H9 (cell line): ENCODE measurements at regions not wholly inside any gene's neighbourhood (a gene's known extent, or its start where the extent isn't known, plus 50 kb on each side); places are given as distances from the start of the nearest gene placed in this dataset.

Experiments
- DNase-seq: peaks from one replicate; pipeline ENCODE4 v3.0.0-alpha.2; 2017
- H2AFZ ChIP-seq: one replicate; pipeline ENCODE4 v1.6.1; 2013; ENCODE audit warnings: mild to moderate bottlenecking, low read length, control low read depth, moderate library complexity
- H2AK5ac ChIP-seq: 2 replicates; pipeline ENCODE4 v1.6.1; 2013; ENCODE audit warnings: low read length, control low read depth, mixed read lengths; ENCODE audit not compliant: insufficient read length
- H2BK120ac ChIP-seq: one replicate; pipeline ENCODE4 v1.6.1; 2013; ENCODE audit warnings: low read depth, mild to moderate bottlenecking, low read length, control low read depth, inconsistent platforms; ENCODE audit not compliant: poor library complexity, severe bottlenecking
- H2BK12ac ChIP-seq: 2 replicates; pipeline ENCODE4 v1.6.1; 2013; ENCODE audit warnings: low read length, control low read depth, mixed read lengths, low read depth; ENCODE audit not compliant: insufficient read length
- H2BK15ac ChIP-seq: 2 replicates; pipeline ENCODE4 v1.6.1; 2013; ENCODE audit warnings: low read depth, low read length, control low read depth
- H2BK20ac ChIP-seq: one replicate; pipeline ENCODE4 v1.6.1; 2013; ENCODE audit warnings: low read depth, mild to moderate bottlenecking, low read length, control low read depth, inconsistent platforms; ENCODE audit not compliant: poor library complexity, severe bottlenecking
- H2BK5ac ChIP-seq: 2 replicates; pipeline ENCODE4 v1.6.1; 2013; ENCODE audit warnings: low read length, control low read depth, mixed read lengths; ENCODE audit not compliant: insufficient read length
- H3K14ac ChIP-seq: 2 replicates; pipeline ENCODE4 v1.6.1; 2013; ENCODE audit warnings: low read length, control low read depth; ENCODE audit not compliant: insufficient read depth
- H3K18ac ChIP-seq: 2 replicates; pipeline ENCODE4 v1.6.1; 2013; ENCODE audit warnings: low read depth, mild to moderate bottlenecking, mixed read lengths, low read length, control low read depth; ENCODE audit not compliant: insufficient read length
- H3K23ac ChIP-seq: 2 replicates; pipeline ENCODE4 v1.6.1; 2013; ENCODE audit warnings: low read length, control low read depth, mixed read lengths, low read depth; ENCODE audit not compliant: insufficient read length
- H3K23me2 ChIP-seq: 2 replicates; pipeline ENCODE4 v1.6.1; 2013; ENCODE audit warnings: low read depth, mild to moderate bottlenecking, mixed read lengths, low read length, control low read depth; ENCODE audit not compliant: insufficient read length, poor library complexity, severe bottlenecking
- H3K27ac ChIP-seq: 2 replicates; pipeline ENCODE4 v1.5.1; 2013; ENCODE audit warnings: low read length, control low read depth, mixed read lengths, low read depth; ENCODE audit not compliant: insufficient read length
- H3K27me3 ChIP-seq: 2 replicates; pipeline ENCODE4 v1.6.1; 2013; ENCODE audit warnings: low read length, control low read depth, inconsistent platforms; ENCODE audit not compliant: insufficient read depth
- H3K4ac ChIP-seq: 2 replicates; pipeline ENCODE4 v1.6.1; 2013; ENCODE audit warnings: low read depth, mild to moderate bottlenecking, control low read depth, inconsistent platforms, low read length, moderate library complexity
- H3K4me1 ChIP-seq: 2 replicates; pipeline ENCODE4 v1.6.1; 2013; ENCODE audit warnings: low read length, control low read depth, inconsistent platforms; ENCODE audit not compliant: insufficient read depth
- H3K4me2 ChIP-seq: 2 replicates; pipeline ENCODE4 v1.6.1; 2013; ENCODE audit warnings: low read length, control low read depth, mixed read lengths; ENCODE audit not compliant: insufficient read length, insufficient read depth
- H3K56ac ChIP-seq: 2 replicates; pipeline ENCODE4 v1.6.1; 2013; ENCODE audit warnings: low read depth, mild to moderate bottlenecking, mixed read lengths, low read length, control low read depth; ENCODE audit not compliant: insufficient read length
- H3K79me1 ChIP-seq: 2 replicates; pipeline ENCODE4 v1.6.1; 2013; ENCODE audit warnings: low read depth, mild to moderate bottlenecking, moderate library complexity, low read length, control low read depth, inconsistent platforms; ENCODE audit not compliant: insufficient read depth, poor library complexity, severe bottlenecking
- H3K79me2 ChIP-seq: 2 replicates; pipeline ENCODE4 v1.6.1; 2013; ENCODE audit warnings: low read length, control low read depth, inconsistent platforms; ENCODE audit not compliant: insufficient read depth
- H3K9ac ChIP-seq: 2 replicates; pipeline ENCODE4 v1.6.1; 2013; ENCODE audit warnings: low read length, control low read depth, mixed read lengths; ENCODE audit not compliant: insufficient read length; ENCODE audit errors: extremely low read depth
- H3K9me3 ChIP-seq: one replicate; pipeline ENCODE4 v1.6.1; 2013; ENCODE audit warnings: low read depth, low read length, inconsistent platforms; ENCODE audit not compliant: control insufficient read depth
- H3T11ph ChIP-seq: one replicate; pipeline ENCODE4 v1.6.1; 2013; ENCODE audit warnings: mild to moderate bottlenecking, low read length, control low read depth, inconsistent platforms
- H4K20me1 ChIP-seq: one replicate; pipeline ENCODE4 v1.6.1; 2013; ENCODE audit not compliant: control insufficient read depth, insufficient read length, insufficient read depth
- H4K5ac ChIP-seq: 2 replicates; pipeline ENCODE4 v1.6.1; 2013; ENCODE audit warnings: low read depth, mild to moderate bottlenecking, mixed read lengths, low read length, control low read depth; ENCODE audit not compliant: insufficient read length
- H4K8ac ChIP-seq: replicated peaks from 2 replicates; pipeline ENCODE4 v1.6.1; 2013; ENCODE audit warnings: low read length, control low read depth, mixed read lengths, low read depth; ENCODE audit not compliant: insufficient read length
- H4K91ac ChIP-seq: 2 replicates; pipeline ENCODE4 v1.6.1; 2013; ENCODE audit warnings: low read depth, mild to moderate bottlenecking, moderate library complexity, mixed read lengths, low read length, control low read depth; ENCODE audit not compliant: insufficient read length
- H3K27ac Mint-ChIP-seq, 3 experiments: 2 replicates in 2 of 3; 3 replicates in 1 of 3; pipeline ENCODE4 v1.8.0; 2020 to 2021; ENCODE audit warnings: mixed read lengths in 3 of 3, mild to moderate bottlenecking in 1 of 3, moderate library complexity in 1 of 3
- H3K27me3 Mint-ChIP-seq: 2 replicates; pipeline ENCODE4 v1.8.0; 2021; ENCODE audit warnings: low read depth, mild to moderate bottlenecking, moderate library complexity, mixed read lengths
- H3K36me3 Mint-ChIP-seq, 3 experiments: 2 replicates in 2 of 3; 3 replicates in 1 of 3; pipeline ENCODE4 v1.8.0; 2020 to 2021; ENCODE audit warnings: low read depth in 3 of 3, mixed read lengths in 3 of 3; ENCODE audit not compliant: insufficient read depth in 1 of 3
- H3K4me1 Mint-ChIP-seq, 2 experiments: 2 replicates each; pipeline ENCODE4 v1.8.0; 2020; ENCODE audit warnings: mixed read lengths in 2 of 2
- H3K4me3 Mint-ChIP-seq, 2 experiments: 2 replicates in 1 of 2; 3 replicates in 1 of 2; pipeline ENCODE4 v1.8.0; 2020 to 2021; ENCODE audit warnings: mild to moderate bottlenecking in 2 of 2, mixed read lengths in 2 of 2, moderate library complexity in 1 of 2
- H3K9me3 Mint-ChIP-seq, 2 experiments: 2 replicates in 1 of 2; 3 replicates in 1 of 2; pipeline ENCODE4 v1.8.0; 2020; ENCODE audit warnings: mild to moderate bottlenecking in 2 of 2, mixed read lengths in 2 of 2, moderate library complexity in 1 of 2
- WGBS: extraction: QIAGEN DNeasy Blood & Tissue Kit; methylation state at CpG from one replicate; pipeline ENCODE4 v1.1.7; 2013; ENCODE audit warnings: missing lambda C conversion rate, low lambda C conversion rate, mixed read lengths; ENCODE audit not compliant: insufficient read length; ENCODE audit errors: extremely low coverage; 5-methylcytosine and 5-hydroxymethylcytosine counted together
- TF ChIP-seq, protein P1 (sequence below): fragments of 200-600 bp; sonication (generic); conservative IDR thresholded peaks from 3 replicates; pipeline ENCODE4 v1.8.0; 2021; ENCODE audit warnings: antibody characterized with exemption, mild to moderate bottlenecking

DNA sequence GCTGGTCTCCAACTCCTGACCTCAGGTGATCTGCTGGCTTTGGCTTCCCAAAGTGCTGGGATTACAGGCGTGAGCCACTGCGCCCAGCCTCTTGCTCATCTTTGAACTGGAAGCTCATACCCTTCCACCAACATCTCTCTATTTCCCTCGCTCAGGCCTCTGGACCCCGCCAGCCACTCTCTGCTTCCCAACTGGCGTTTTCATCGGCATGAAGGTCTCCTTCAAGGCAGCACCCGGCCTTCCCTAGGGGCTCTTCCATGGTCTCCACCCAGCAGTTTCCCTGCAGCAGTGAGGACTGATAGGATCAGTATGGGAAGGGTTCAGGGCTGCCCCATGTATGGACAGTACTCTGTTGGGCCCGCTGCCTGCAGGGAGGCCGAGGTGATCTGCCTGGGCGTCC lies 65.8 kb upstream of the HS6ST1 start:
- no peak overlapping the region for H4K8ac ChIP-seq
- DNase-seq, result no peak
- no peak overlapping the region for H2BK12ac ChIP-seq
- H4K91ac ChIP-seq, result no peak overlapping the region
- no peak overlapping the region for H3K14ac ChIP-seq
- H2AK5ac ChIP-seq, result no peak overlapping the region
- no peak overlapping the region for H2BK15ac ChIP-seq
- no peaks in the 10 kb centered on the region; the same call in 1 of the 2 replicates for H3K4me1 ChIP-seq
- no peak overlapping the region for H2BK5ac ChIP-seq
- H3K4me3 Mint-ChIP-seq, result no peak overlapping the region
- H3K27ac ChIP-seq, result no peak overlapping the region
- H2AFZ ChIP-seq, result no peak overlapping the region
- H3K9me3 Mint-ChIP-seq, result no peaks in the 10 kb centered on the region
- no peak overlapping the region for H3K18ac ChIP-seq
- no peaks in the 10 kb centered on the region; the same call in 1 of the 2 replicates for H3K27me3 Mint-ChIP-seq
- H3K9ac ChIP-seq, result no peak overlapping the region
- H3K4me1 Mint-ChIP-seq, result peaks cover 27 to 36% of the 10 kb centered on the region in 2 experiments
- no peaks in the 10 kb centered on the region for H3K9me3 ChIP-seq
- H2BK20ac ChIP-seq, result no peak overlapping the region
- no peaks in the 10 kb centered on the region for H3K79me2 ChIP-seq
- H4K5ac ChIP-seq, result no peak overlapping the region
- no peaks in the 10 kb centered on the region for H3K27me3 ChIP-seq
- no CpG with 5 or more reads among the region's 10 CpGs for WGBS
- no peak overlapping the region for H3K56ac ChIP-seq
- no peak overlapping the region for H3K27ac Mint-ChIP-seq
- no peak overlapping the region for H3K23ac ChIP-seq
- H3K23me2 ChIP-seq, result no peaks in the 10 kb centered on the region
- no peak overlapping the region for H3K4me2 ChIP-seq
- H4K20me1 ChIP-seq, result peaks cover 4% of the 10 kb centered on the region
- no peak overlapping the region for H2BK120ac ChIP-seq
- no peaks in the 10 kb centered on the region for H3K79me1 ChIP-seq
- H3K36me3 Mint-ChIP-seq, result no peaks in the 10 kb centered on the region
- TF ChIP-seq, protein P1, sequence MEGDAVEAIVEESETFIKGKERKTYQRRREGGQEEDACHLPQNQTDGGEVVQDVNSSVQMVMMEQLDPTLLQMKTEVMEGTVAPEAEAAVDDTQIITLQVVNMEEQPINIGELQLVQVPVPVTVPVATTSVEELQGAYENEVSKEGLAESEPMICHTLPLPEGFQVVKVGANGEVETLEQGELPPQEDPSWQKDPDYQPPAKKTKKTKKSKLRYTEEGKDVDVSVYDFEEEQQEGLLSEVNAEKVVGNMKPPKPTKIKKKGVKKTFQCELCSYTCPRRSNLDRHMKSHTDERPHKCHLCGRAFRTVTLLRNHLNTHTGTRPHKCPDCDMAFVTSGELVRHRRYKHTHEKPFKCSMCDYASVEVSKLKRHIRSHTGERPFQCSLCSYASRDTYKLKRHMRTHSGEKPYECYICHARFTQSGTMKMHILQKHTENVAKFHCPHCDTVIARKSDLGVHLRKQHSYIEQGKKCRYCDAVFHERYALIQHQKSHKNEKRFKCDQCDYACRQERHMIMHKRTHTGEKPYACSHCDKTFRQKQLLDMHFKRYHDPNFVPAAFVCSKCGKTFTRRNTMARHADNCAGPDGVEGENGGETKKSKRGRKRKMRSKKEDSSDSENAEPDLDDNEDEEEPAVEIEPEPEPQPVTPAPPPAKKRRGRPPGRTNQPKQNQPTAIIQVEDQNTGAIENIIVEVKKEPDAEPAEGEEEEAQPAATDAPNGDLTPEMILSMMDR, result no peak
- no peak overlapping the region for H3T11ph ChIP-seq
- no peak overlapping the region for H3K4ac ChIP-seq
